GM23248 (cell line): ENCODE measurements at regions not wholly inside any gene's neighbourhood (a gene's known extent, or its start where the extent isn't known, plus 50 kb on each side); places are given as distances from the start of the nearest gene placed in this dataset.

Experiments used
- DNase-seq: peaks from one replicate; pipeline ENCODE4 v3.0.0-alpha.2; 2015
- H2AFZ ChIP-seq: fragments of 200-600 bp; sonication (generic); 2 replicates; pipeline ENCODE4 v1.6.1; 2016; ENCODE audit warnings: antibody characterized with exemption
- H3F3A ChIP-seq: fragments of 200-600 bp; sonication (generic); 2 replicates; pipeline ENCODE4 v1.6.1; 2016; ENCODE audit warnings: mild to moderate bottlenecking, antibody characterized with exemption, mixed run types; ENCODE audit not compliant: insufficient read depth
- H3K27ac ChIP-seq: fragments of 200-600 bp; sonication (generic); 2 replicates; pipeline ENCODE4 v1.5.1; 2016; ENCODE audit warnings: mild to moderate bottlenecking
- H3K27me3 ChIP-seq: fragments of 200-600 bp; sonication (generic); replicated peaks from 2 replicates; pipeline ENCODE4 v1.6.1; 2016; ENCODE audit warnings: mild to moderate bottlenecking; ENCODE audit not compliant: insufficient read depth
- H3K36me3 ChIP-seq: fragments of 200-600 bp; sonication (generic); 2 replicates; pipeline ENCODE4 v1.6.1; 2016; ENCODE audit warnings: low read depth, mild to moderate bottlenecking
- H3K4me1 ChIP-seq: fragments of 200-600 bp; sonication (generic); 2 replicates; pipeline ENCODE4 v1.6.1; 2016; ENCODE audit warnings: mild to moderate bottlenecking; ENCODE audit not compliant: insufficient read depth
- H3K4me2 ChIP-seq: fragments of 200-600 bp; sonication (generic); one replicate; pipeline ENCODE4 v1.6.1; 2016; ENCODE audit warnings: mild to moderate bottlenecking; ENCODE audit not compliant: unreplicated experiment
- H3K4me3 ChIP-seq: fragments of 200-600 bp; sonication (generic); 2 replicates; pipeline ENCODE4 v1.5.1; 2016; ENCODE audit warnings: mild to moderate bottlenecking
- H3K79me2 ChIP-seq: fragments of 200-600 bp; sonication (generic); 2 replicates; pipeline ENCODE4 v1.6.1; 2016; ENCODE audit warnings: mild to moderate bottlenecking; ENCODE audit not compliant: insufficient read depth
- H3K9ac ChIP-seq: fragments of 200-600 bp; sonication (generic); 2 replicates; pipeline ENCODE4 v1.6.1; 2016; ENCODE audit warnings: mild to moderate bottlenecking
- H3K9me2 ChIP-seq: fragments of 200-600 bp; sonication (generic); 2 replicates; pipeline ENCODE4 v1.6.1; 2016; ENCODE audit warnings: mixed run types, mild to moderate bottlenecking, moderate library complexity; ENCODE audit not compliant: insufficient read depth
- H3K9me3 ChIP-seq: fragments of 200-600 bp; sonication (generic); one replicate; pipeline ENCODE4 v1.6.1; 2017; ENCODE audit warnings: low read depth
- H4K20me1 ChIP-seq: fragments of 200-600 bp; sonication (generic); 2 replicates; pipeline ENCODE4 v1.6.0; 2016; ENCODE audit not compliant: insufficient read depth
- EZH2 ChIP-seq: fragments of 200-600 bp; sonication (generic); IDR thresholded peaks from 2 replicates; pipeline ENCODE4 v1.6.1; 2018; ENCODE audit warnings: antibody characterized with exemption, mild to moderate bottlenecking; ENCODE audit not compliant: insufficient read depth, poor library complexity, severe bottlenecking
- EZH2phosphoT487 ChIP-seq: fragments of 200-600 bp; sonication (generic); IDR thresholded peaks from 2 replicates; pipeline ENCODE4 v1.6.1; 2018; ENCODE audit warnings: antibody characterized with exemption, moderate library complexity, mild to moderate bottlenecking, low read depth; ENCODE audit not compliant: insufficient read depth
- WGBS, 2 experiments: methylation state at CpG; one replicate each; pipeline ENCODE4 v1.1.6; 2015 to 2017; ENCODE audit warnings: low lambda C conversion rate in 2 of 2, low coverage in 1 of 2; ENCODE audit errors: missing lambda C conversion rate in 2 of 2; 5-methylcytosine and 5-hydroxymethylcytosine counted together
- in situ Hi-C: fragments of 300-500 bp; cut with MboI; formaldehyde crosslinking; loops from 2 replicates; pipeline ENCODE4 v1.15.0; 2020

DNA sequence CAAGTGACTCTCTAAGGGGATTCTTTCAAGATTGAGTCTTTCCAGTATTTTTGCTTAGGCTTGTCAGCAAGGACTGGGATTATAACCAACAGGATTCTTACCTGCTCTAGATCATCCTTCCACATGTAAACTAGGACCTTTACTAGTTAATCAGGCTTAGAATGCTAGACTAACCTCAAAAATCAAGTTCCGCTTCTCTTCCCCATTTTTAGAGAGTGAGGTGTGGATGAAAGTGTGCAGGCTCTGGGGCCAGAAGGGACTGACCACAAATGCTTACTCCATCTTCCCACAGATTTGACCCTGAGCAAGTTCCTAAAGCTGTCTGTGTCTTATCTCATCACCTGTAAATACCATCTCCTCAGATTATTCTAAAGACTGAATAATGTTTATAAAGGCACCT is 89.5 kb upstream of the IL12A start:
- Histone ChIP-seq H3K36me3 (peaks cover 13% of the 10 kb centered on the region; the same call in 1 of the 2 replicates), H3K27ac (no peak overlapping the region), H3K9me3 (no peaks in the 10 kb centered on the region), H4K20me1 (no peaks in the 10 kb centered on the region), H3K4me1 (peaks cover 20% of the 10 kb centered on the region), H3K79me2 (no peaks in the 10 kb centered on the region), H2AFZ (no peak overlapping the region), H3K9me2 (no peaks in the 10 kb centered on the region), H3K4me3 (no peak overlapping the region), H3K27me3 (no peaks in the 10 kb centered on the region), H3K4me2 (no peak overlapping the region), H3K9ac (no peak overlapping the region), H3F3A (0 out of 2 replicates have a peak, but pooled peaks cover 9% of the 10 kb centered on the region)
- in situ Hi-C loops = no loop called here
- 100% methylated on average over 1 of the region's 1 CpG for WGBS, 2 experiments
- no peak for DNase-seq
- no peak for TF ChIP-seq EZH2
- no peak for TF ChIP-seq EZH2phosphoT487

GRCh38 chr3:159902546-159903314 is 85.9 kb upstream of the IL12A start:
- in situ Hi-C loops = no loop called here
- TF ChIP-seq EZH2 (no peak), EZH2phosphoT487 (no peak)

DNA sequence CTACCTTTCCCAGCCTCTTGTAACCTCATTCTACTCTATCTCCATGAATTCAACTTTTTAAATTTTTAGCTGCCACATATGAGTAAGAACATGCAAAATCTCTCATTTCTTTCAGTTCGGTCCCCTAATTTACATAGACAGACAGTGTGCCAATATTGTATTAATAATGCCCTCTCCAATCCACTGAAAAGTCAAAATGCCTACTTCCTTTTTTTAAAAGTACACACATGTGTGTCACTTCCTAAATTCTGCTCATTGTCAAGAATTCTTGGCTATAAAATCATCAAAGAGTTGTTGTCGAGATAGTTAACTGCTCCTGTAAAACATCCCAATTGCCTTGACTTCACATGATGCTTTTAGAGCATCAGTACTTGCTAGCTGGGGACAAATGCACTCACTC is 84.2 kb upstream of the IL12A start:
- no peak overlapping the region for H3K27ac ChIP-seq
- DNase-seq = no peak
- no peaks in the 10 kb centered on the region for H3K27me3 ChIP-seq
- 52 to 59% methylated on average over 2 of the region's 2 CpGs for WGBS, 2 experiments
- peaks cover 19% of the 10 kb centered on the region; the same call in 1 of the 2 replicates for H3F3A ChIP-seq
- no peak overlapping the region for H3K4me2 ChIP-seq
- no peaks in the 10 kb centered on the region for H3K9me2 ChIP-seq
- H3K9ac ChIP-seq = no peak overlapping the region
- H3K4me3 ChIP-seq = no peak overlapping the region
- no peak overlapping the region for H2AFZ ChIP-seq
- no peaks in the 10 kb centered on the region for H3K79me2 ChIP-seq
- in situ Hi-C loops = no loop called here
- no peaks in the 10 kb centered on the region for H4K20me1 ChIP-seq
- H3K9me3 ChIP-seq = no peaks in the 10 kb centered on the region
- H3K4me1 ChIP-seq = peaks cover 16% of the 10 kb centered on the region
- 0 out of 2 replicates have a peak, but pooled peaks cover 1% of the 10 kb centered on the region for H3K36me3 ChIP-seq
- TF ChIP-seq EZH2 (no peak), EZH2phosphoT487 (no peak)

More at GRCh38 chr3:159902546-159903314, 85.9 kb upstream of the IL12A start:
- Histone ChIP-seq H3K9me2 (no peaks in the 10 kb centered on the region), H3K36me3 (0 out of 2 replicates have a peak, but pooled peaks cover 5% of the 10 kb centered on the region), H3K27me3 (no peaks in the 10 kb centered on the region), H3K4me3 (no peak overlapping the region), H3F3A (peaks cover 19% of the 10 kb centered on the region; the same call in 1 of the 2 replicates), H3K27ac (no peak overlapping the region), H3K9ac (no peak overlapping the region), H2AFZ (no peak overlapping the region), H3K4me1 (peaks cover 20% of the 10 kb centered on the region), H3K9me3 (no peaks in the 10 kb centered on the region), H3K79me2 (no peaks in the 10 kb centered on the region), H4K20me1 (no peaks in the 10 kb centered on the region), H3K4me2 (no peak overlapping the region)
- 44 to 45% methylated on average over 8 of the region's 8 CpGs for WGBS, 2 experiments
- no peak for DNase-seq

- peak; percentile 13 for DNase-seq
- H3K27ac ChIP-seq = no peak overlapping the region
- no peaks in the 10 kb centered on the region for H3K9me2 ChIP-seq
- no peak overlapping the region for H3K4me2 ChIP-seq
- H3K4me3 ChIP-seq = no peak overlapping the region
- no peaks in the 10 kb centered on the region for H3K9me3 ChIP-seq
- H3K27me3 ChIP-seq = no peaks in the 10 kb centered on the region
- peaks cover 16% of the 10 kb centered on the region for H3K4me1 ChIP-seq
- WGBS, 2 experiments = 81 to 92% methylated on average over 2 of the region's 2 CpGs
- H3K9ac ChIP-seq = no peak overlapping the region
- H3K79me2 ChIP-seq = no peaks in the 10 kb centered on the region
- H3F3A ChIP-seq = peaks cover 19% of the 10 kb centered on the region; the same call in 1 of the 2 replicates
- H3K36me3 ChIP-seq = no peaks in the 10 kb centered on the region
- in situ Hi-C loops = no loop called here
- no peaks in the 10 kb centered on the region for H4K20me1 ChIP-seq
- no peak for TF ChIP-seq EZH2phosphoT487
- no peak for TF ChIP-seq EZH2
- H2AFZ ChIP-seq = no peak overlapping the region
Measured at GRCh38 chr3:159904911-159905310, 83.7 kb upstream of the IL12A start.
